ENCODE measurements at regions not wholly inside any gene's neighbourhood (a gene's known extent, or its start where the extent isn't known, plus 50 kb on each side); places are given as distances from the start of the nearest gene placed in this dataset.

- Histone ChIP-seq H3K4me1 (no peaks in the 10 kb centered on the region), H3K36me3 (no peaks in the 10 kb centered on the region), H3K27me3 (no peaks in the 10 kb centered on the region), H3K9me3 (no peaks in the 10 kb centered on the region), H3K27ac (no peak overlapping the region), H3K4me3 (no peak overlapping the region)
- intact Hi-C loops (cut with DNase I; ENCODE audit: low total_unique reads) (no loop called here), in situ Hi-C loops (cut with MboI; ENCODE audit: low pct_ligation_motif_present in 1 of 4, low pct_unique_long_range_greater_than_20kb in 1 of 4, low sequenced_read_pairs in 3 of 4) (no loop called here)
- no peak for TF ChIP-seq POLR2A (IDR thresholded peaks at IDR 0.05)
- DNase-seq = no peak
- 48 to 50% methylated on average over 4 of the region's 4 CpGs for WGBS, 2 donors (ENCODE audit: low coverage in 1 of 2)
Measured at GRCh38 chr16:62940569-62940968, 904.3 kb upstream of the CDH8 start.

GRCh38 chr16:62939687-62940086 is 903.4 kb upstream of the CDH8 start:
- Histone ChIP-seq H3K27me3 (no peaks in the 10 kb centered on the region), H3K4me1 (no peaks in the 10 kb centered on the region), H3K27ac (no peak overlapping the region), H3K4me3 (no peak overlapping the region), H3K36me3 (no peaks in the 10 kb centered on the region), H3K9me3 (no peaks in the 10 kb centered on the region)
- 81 to 82% methylated on average over 1 of the region's 1 CpG for WGBS, 2 donors (ENCODE audit: low coverage in 1 of 2)
- DNase-seq = no peak
- TF ChIP-seq POLR2A (IDR thresholded peaks at IDR 0.05) (no peak), POLR2AphosphoS5 (IDR thresholded peaks at IDR 0.05) (no peak), EP300 (IDR thresholded peaks at IDR 0.05; ENCODE audit: low read depth) (no peak)
- TF ChIP-seq, protein P1, sequence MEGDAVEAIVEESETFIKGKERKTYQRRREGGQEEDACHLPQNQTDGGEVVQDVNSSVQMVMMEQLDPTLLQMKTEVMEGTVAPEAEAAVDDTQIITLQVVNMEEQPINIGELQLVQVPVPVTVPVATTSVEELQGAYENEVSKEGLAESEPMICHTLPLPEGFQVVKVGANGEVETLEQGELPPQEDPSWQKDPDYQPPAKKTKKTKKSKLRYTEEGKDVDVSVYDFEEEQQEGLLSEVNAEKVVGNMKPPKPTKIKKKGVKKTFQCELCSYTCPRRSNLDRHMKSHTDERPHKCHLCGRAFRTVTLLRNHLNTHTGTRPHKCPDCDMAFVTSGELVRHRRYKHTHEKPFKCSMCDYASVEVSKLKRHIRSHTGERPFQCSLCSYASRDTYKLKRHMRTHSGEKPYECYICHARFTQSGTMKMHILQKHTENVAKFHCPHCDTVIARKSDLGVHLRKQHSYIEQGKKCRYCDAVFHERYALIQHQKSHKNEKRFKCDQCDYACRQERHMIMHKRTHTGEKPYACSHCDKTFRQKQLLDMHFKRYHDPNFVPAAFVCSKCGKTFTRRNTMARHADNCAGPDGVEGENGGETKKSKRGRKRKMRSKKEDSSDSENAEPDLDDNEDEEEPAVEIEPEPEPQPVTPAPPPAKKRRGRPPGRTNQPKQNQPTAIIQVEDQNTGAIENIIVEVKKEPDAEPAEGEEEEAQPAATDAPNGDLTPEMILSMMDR (IDR thresholded peaks at IDR 0.05) = no peak
- in situ Hi-C loops (cut with MboI; ENCODE audit: low pct_ligation_motif_present in 1 of 4, low pct_unique_long_range_greater_than_20kb in 1 of 4, low sequenced_read_pairs in 3 of 4) = no loop called here
- intact Hi-C loops (cut with DNase I; ENCODE audit: low total_unique reads) = no loop called here

GRCh38 chr16:62933929-62934328 is 897.7 kb upstream of the CDH8 start:
- 41 to 49% methylated on average over 4 of the region's 4 CpGs for WGBS, 2 donors (ENCODE audit: low coverage in 1 of 2)
- TF ChIP-seq EP300 (IDR thresholded peaks at IDR 0.05; ENCODE audit: low read depth) (no peak), POLR2A (IDR thresholded peaks at IDR 0.05) (no peak), POLR2AphosphoS5 (IDR thresholded peaks at IDR 0.05) (no peak)
- TF ChIP-seq, protein P1 (IDR thresholded peaks at IDR 0.05) = no peak
- Histone ChIP-seq H3K27ac (no peak overlapping the region), H3K36me3 (no peaks in the 10 kb centered on the region), H3K9me3 (no peaks in the 10 kb centered on the region), H3K4me3 (no peak overlapping the region), H3K4me1 (no peaks in the 10 kb centered on the region), H3K27me3 (no peaks in the 10 kb centered on the region)
- intact Hi-C loops (cut with DNase I; ENCODE audit: low total_unique reads) = no loop called here
- in situ Hi-C loops (cut with MboI; ENCODE audit: low pct_ligation_motif_present in 1 of 4, low pct_unique_long_range_greater_than_20kb in 1 of 4, low sequenced_read_pairs in 3 of 4) = no loop called here
- no peak for DNase-seq

DNA sequence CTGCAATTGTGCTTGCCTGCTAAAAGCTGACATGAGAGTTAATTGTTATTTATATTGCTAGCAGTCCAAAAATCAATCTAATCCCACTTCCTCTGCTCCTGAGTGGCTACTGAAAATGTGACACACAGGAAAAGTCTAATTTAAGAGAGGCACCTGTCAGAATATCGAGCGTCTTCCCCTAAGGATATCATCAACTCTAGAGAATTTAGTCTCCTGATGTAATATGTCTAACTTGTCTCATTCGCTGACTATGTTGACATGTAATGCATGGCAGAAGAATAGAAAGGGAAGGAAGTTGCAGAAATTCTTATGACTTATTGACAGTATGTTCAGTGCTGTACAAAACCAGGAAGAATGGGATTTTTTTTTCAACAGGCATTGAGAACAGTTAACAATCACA is 893.4 kb upstream of the CDH8 start:
- Histone ChIP-seq H3K4me1 (no peaks in the 10 kb centered on the region), H3K9me3 (no peaks in the 10 kb centered on the region), H3K27ac (no peak overlapping the region), H3K4me3 (no peak overlapping the region), H3K36me3 (no peaks in the 10 kb centered on the region), H3K27me3 (no peaks in the 10 kb centered on the region)
- intact Hi-C loops (cut with DNase I; ENCODE audit: low total_unique reads) (no loop called here), in situ Hi-C loops (cut with MboI; ENCODE audit: low pct_ligation_motif_present in 1 of 4, low pct_unique_long_range_greater_than_20kb in 1 of 4, low sequenced_read_pairs in 3 of 4) (no loop called here)
- DNase-seq = no peak
- TF ChIP-seq POLR2A (IDR thresholded peaks at IDR 0.05) = no peak
- TF ChIP-seq, protein P1 (IDR thresholded peaks at IDR 0.05) = no peak
- no peak for TF ChIP-seq POLR2AphosphoS5 (IDR thresholded peaks at IDR 0.05)
- no peak for TF ChIP-seq EP300 (IDR thresholded peaks at IDR 0.05; ENCODE audit: low read depth)
- 59 to 78% methylated on average over 1 to 3 of the region's 3 CpGs for WGBS, 2 donors (ENCODE audit: low coverage in 1 of 2)

DNA sequence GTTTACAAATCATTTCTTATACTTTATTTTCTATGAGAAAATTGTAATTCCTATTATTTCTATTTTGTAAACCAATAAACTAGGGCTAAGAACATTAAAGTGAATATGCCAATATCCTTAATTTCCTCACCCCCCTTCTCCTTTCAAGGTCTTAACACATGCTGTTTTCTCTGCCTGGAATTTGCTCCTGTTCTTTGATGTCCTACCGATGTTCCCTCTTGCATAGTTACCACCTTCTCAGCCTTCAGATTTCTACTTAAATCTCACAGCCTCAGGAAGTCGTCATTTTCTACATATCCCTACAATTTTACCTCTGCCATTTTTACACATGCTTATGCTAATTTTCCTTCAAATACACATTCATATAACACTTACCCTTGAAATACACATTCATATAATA is 890.9 kb upstream of the CDH8 start:
- Histone ChIP-seq H3K4me1 (no peaks in the 10 kb centered on the region), H3K36me3 (no peaks in the 10 kb centered on the region), H3K4me3 (no peak overlapping the region), H3K27me3 (no peaks in the 10 kb centered on the region), H3K27ac (no peak overlapping the region), H3K9me3 (no peaks in the 10 kb centered on the region)
- intact Hi-C loops (cut with DNase I; ENCODE audit: low total_unique reads) (no loop called here), in situ Hi-C loops (cut with MboI; ENCODE audit: low pct_ligation_motif_present in 1 of 4, low pct_unique_long_range_greater_than_20kb in 1 of 4, low sequenced_read_pairs in 3 of 4) (no loop called here)
- no peak for DNase-seq
- TF ChIP-seq, protein P1 (IDR thresholded peaks at IDR 0.05) = no peak
- TF ChIP-seq EP300 (IDR thresholded peaks at IDR 0.05; ENCODE audit: low read depth) (no peak), POLR2A (IDR thresholded peaks at IDR 0.05) (no peak), POLR2AphosphoS5 (IDR thresholded peaks at IDR 0.05) (no peak)
- 50 to 54% methylated on average over 2 of the region's 2 CpGs for WGBS, 2 donors (ENCODE audit: low coverage in 1 of 2)

Measured in transverse colon (tissue), 4 donors.